ENCODE measurements at regions not wholly inside any gene's neighbourhood (a gene's known extent, or its start where the extent isn't known, plus 50 kb on each side); places are given as distances from the start of the nearest gene placed in this dataset.
"Not testable (repeated sequence)": the region's sequence is repeated elsewhere in the genome, so short reads cannot be mapped to it uniquely, and the experiment has no call there.

- DNase-seq (ENCODE audit: low read depth in 3 of 3, low spot score in 2 of 3), result not testable (repeated sequence)
These were observed 73.5 kb downstream of the NPIPA8 start for GRCh38 chr16:18263046-18263445.

GRCh38 chr16:18261848-18262247 lies 74.7 kb downstream of the NPIPA8 start:
- not testable (repeated sequence) for DNase-seq (ENCODE audit: low read depth in 3 of 3, low spot score in 2 of 3)

- not testable (repeated sequence) for DNase-seq (ENCODE audit: low read depth in 3 of 3, low spot score in 2 of 3)
These were observed 76.9 kb downstream of the NPIPA8 start for GRCh38 chr16:18259496-18260176.

- not testable (repeated sequence) for DNase-seq (ENCODE audit: low read depth in 3 of 3, low spot score in 2 of 3)
These were observed 83.6 kb downstream of the NPIPA8 start for GRCh38 chr16:18252943-18253342.

GRCh38 chr16:18230505-18230904 lies 106.0 kb downstream of the NPIPA8 start:
- not testable (repeated sequence) for DNase-seq (ENCODE audit: low read depth in 3 of 3, low spot score in 2 of 3)

- DNase-seq (ENCODE audit: low read depth in 3 of 3, low spot score in 2 of 3), result not testable (repeated sequence)
These were observed 114.2 kb downstream of the NPIPA8 start for GRCh38 chr16:18222054-18223009.

GRCh38 chr16:18217741-18218140 lies 118.8 kb downstream of the NPIPA8 start:
- DNase-seq (ENCODE audit: low read depth in 3 of 3, low spot score in 2 of 3), result not testable (repeated sequence)

- DNase-seq (ENCODE audit: low read depth in 3 of 3, low spot score in 2 of 3), result not testable (repeated sequence)
These were observed 119.7 kb downstream of the NPIPA8 start for GRCh38 chr16:18216814-18217213.

GRCh38 chr16:18213810-18214209 lies 122.7 kb downstream of the NPIPA8 start:
- DNase-seq (ENCODE audit: low read depth in 3 of 3, low spot score in 2 of 3), result not testable (repeated sequence)

- not testable (repeated sequence) for DNase-seq (ENCODE audit: low read depth in 3 of 3, low spot score in 2 of 3)
These were observed 125.0 kb downstream of the NPIPA8 start for GRCh38 chr16:18211505-18211904.

GRCh38 chr16:18204786-18205185 lies 131.8 kb downstream of the NPIPA8 start:
- DNase-seq (ENCODE audit: low read depth in 3 of 3, low spot score in 2 of 3), result not testable (repeated sequence)

- DNase-seq (ENCODE audit: low read depth in 3 of 3, low spot score in 2 of 3), result not testable (repeated sequence)
These were observed 132.2 kb downstream of the NPIPA8 start for GRCh38 chr16:18204309-18204708.

GRCh38 chr16:18201511-18201910 lies 135.0 kb downstream of the NPIPA8 start:
- DNase-seq (ENCODE audit: low read depth in 3 of 3, low spot score in 2 of 3), result not testable (repeated sequence)

- not testable (repeated sequence) for DNase-seq (ENCODE audit: low read depth in 3 of 3, low spot score in 2 of 3)
These were observed 144.1 kb downstream of the NPIPA8 start for GRCh38 chr16:18192389-18192788.

GRCh38 chr16:18190179-18190578 lies 146.4 kb downstream of the NPIPA8 start:
- DNase-seq (ENCODE audit: low read depth in 3 of 3, low spot score in 2 of 3), result not testable (repeated sequence)

- not testable (repeated sequence) for DNase-seq (ENCODE audit: low read depth in 3 of 3, low spot score in 2 of 3)
These were observed 151.8 kb downstream of the NPIPA8 start for GRCh38 chr16:18184755-18185154.

- not testable (repeated sequence) for DNase-seq (ENCODE audit: low read depth in 3 of 3, low spot score in 2 of 3)
These were observed 155.5 kb downstream of the NPIPA8 start for GRCh38 chr16:18181028-18181427.

GRCh38 chr16:18173945-18174497 lies 162.5 kb downstream of the NPIPA8 start:
- DNase-seq (ENCODE audit: low read depth in 3 of 3, low spot score in 2 of 3), result not testable (repeated sequence)

- not testable (repeated sequence) for DNase-seq (ENCODE audit: low read depth in 3 of 3, low spot score in 2 of 3)
These were observed 174.2 kb downstream of the NPIPA8 start for GRCh38 chr16:18162293-18162692.

- DNase-seq (ENCODE audit: low read depth in 3 of 3, low spot score in 2 of 3), result not testable (repeated sequence)
These were observed 175.3 kb downstream of the NPIPA8 start for GRCh38 chr16:18161224-18161623.

GRCh38 chr16:18159185-18159584 lies 177.4 kb downstream of the NPIPA8 start:
- not testable (repeated sequence) for DNase-seq (ENCODE audit: low read depth in 3 of 3, low spot score in 2 of 3)
